Neural progenitor cell (in vitro differentiated cells): ENCODE measurements at regions not wholly inside any gene's neighbourhood (a gene's known extent, or its start where the extent isn't known, plus 50 kb on each side); places are given as distances from the start of the nearest gene placed in this dataset.

Experiments
- CTCF ChIP-seq: fragments of 200-600 bp; sonication (generic); IDR thresholded peaks from 2 replicates; pipeline ENCODE4 v1.5.1; 2017; ENCODE audit warnings: antibody characterized with exemption, mild to moderate bottlenecking
- EZH2 ChIP-seq: fragments of 200-600 bp; sonication (generic); IDR thresholded peaks from 2 replicates; pipeline ENCODE4 v1.6.1; 2017; ENCODE audit warnings: antibody characterized with exemption, mild to moderate bottlenecking, moderate library complexity
- EZH2phosphoT487 ChIP-seq: fragments of 200-600 bp; sonication (generic); IDR thresholded peaks from 2 replicates; pipeline ENCODE4 v1.6.1; 2017; ENCODE audit warnings: antibody characterized with exemption

DNA sequence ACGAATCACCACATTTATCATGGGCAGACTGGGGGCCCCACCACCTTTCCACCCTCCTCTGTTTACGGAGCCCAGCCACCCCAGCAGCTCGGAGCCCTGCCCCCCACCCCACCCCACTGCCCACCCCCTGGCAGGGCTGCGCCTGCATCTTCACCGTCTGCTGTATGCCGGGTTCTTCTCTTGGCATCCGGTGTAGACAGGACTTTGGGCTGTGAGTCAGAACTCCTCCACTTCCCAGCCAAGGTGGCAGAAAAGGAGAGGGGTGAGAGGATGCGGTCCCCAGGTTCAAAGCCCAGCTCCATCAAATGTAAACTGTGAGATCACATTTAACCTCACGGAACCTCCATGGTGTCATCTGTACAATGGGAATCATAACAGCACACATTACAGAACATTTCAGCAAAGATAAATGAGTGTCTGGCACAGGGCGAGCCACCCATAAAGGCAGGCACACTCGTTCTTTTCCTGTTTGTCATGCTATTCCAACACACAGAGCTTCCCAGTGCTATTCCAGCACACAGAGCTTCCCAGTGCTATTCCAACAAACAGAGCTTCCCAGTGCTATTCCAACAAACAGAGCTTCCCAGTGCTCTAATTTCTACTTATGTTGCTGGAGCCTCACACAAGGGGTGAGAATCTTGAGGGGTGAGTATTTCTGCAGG, 292.7 kb upstream of the RTL1 start:
- TF ChIP-seq CTCF (no peak), EZH2 (no peak), EZH2phosphoT487 (no peak)
